Activated T-cell treated with anti-CD3 and anti-CD28 coated beads for 4 hours (primary cell): ENCODE measurements at regions not wholly inside any gene's neighbourhood (a gene's known extent, or its start where the extent isn't known, plus 50 kb on each side); places are given as distances from the start of the nearest gene placed in this dataset.

Experiments used
- DNase-seq: peaks from one replicate; pipeline ENCODE4 v3.0.0-alpha.2; 2020

DNA sequence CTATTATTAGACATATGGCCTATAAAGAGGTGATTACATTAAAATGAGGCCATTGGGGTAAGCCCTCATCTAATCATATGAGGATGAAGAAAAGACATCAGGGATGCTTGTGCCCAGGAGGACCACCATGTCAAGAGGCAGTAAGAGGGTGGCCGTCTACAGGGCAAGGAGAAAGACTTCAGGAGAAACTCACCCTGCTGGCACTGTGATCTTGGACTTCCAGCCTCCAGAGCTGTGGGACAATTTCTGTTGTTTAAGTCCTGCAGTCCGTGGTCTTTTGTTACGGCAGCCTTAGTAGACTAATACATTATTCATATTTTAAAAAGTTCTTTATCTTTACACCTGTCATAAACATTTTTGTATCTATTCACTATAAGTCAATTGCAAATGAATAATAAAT is 290.0 kb downstream of the PRL start:
- no peak for DNase-seq

DNA sequence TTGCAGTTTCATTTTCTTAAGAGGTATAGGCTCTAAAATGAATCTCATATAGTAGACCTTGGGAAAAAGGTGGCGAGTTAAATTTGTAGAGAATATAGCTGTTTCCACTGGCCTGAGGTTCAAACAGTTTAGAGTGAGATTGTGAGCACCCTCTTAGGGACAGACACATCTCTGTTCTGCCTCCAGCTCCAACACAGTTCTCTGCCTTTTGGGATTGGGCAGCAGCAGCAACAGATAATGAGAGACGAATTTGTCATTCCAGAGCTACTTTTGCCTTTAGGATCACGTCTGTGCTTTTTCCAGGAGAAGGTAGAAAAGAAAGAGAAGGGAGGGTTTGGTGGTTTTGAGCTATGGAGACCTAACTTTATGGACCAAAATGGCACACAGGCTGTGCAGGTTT is 289.4 kb downstream of the PRL start:
- no peak for DNase-seq

DNA sequence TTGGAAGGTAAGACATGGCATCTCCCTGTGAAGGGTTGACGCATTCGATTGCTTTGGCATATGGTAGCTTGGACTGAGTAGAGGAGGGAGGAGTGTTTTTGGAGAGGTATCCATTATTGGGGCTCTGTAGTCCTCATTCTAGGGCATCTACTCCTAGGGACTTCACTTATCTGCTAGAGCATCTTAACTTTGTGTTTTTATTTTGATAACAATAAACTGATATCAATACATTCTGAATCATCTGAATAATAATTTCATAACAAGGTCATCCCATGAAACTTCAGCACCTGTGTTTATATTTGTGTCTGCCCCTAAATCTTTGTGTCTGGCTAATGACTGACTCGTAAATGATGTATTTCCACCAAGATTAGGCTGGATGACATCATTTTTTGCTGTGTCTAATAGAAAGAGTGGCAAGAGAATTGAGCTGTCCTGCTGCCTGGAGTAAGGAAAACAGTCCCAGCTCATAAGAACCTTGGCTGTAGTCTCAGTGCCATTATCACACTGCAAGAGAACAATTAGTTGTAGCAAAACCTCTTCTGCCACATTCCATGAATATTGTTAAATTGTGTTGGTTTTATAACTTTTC is 288.5 kb downstream of the PRL start:
- DNase-seq = no peak

DNA sequence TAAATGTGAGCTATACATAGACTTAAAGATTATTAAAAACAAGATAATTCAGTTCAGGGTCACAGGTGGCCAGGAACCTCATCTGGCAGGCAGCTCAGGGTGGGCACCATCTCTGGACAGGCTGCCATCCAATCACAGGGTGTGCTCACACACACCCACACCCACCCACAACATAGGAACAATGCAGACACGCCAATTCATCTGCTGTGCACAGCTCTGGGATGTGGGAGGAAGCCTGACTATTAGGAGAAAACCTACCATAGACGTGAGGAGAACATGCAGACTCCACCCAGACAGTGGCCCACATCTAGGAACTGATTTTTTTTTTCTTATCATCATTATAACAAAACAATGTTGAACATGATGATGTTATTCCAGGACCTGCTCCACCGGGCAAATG is 286.7 kb downstream of the PRL start:
- DNase-seq = no peak

DNA sequence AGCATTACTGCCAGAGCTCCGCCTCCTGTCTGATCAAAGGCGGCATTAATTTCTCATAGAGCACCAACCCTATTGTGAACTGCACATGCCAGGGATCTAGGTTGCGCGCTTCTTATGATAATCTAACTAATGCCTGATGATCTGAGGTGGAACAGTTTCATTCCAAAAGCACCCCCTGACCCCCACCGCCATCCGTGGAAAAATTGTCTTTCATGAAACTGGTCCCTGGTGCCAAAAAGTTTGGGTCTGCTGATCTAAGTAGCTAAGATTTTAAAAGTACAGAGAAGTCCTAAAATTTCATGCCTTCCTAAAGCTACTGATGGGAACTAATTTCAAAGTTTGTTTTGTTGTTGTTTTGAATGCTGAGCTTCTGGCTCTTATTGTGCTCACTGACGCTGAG is 281.6 kb downstream of the PRL start:
- no peak for DNase-seq

DNA sequence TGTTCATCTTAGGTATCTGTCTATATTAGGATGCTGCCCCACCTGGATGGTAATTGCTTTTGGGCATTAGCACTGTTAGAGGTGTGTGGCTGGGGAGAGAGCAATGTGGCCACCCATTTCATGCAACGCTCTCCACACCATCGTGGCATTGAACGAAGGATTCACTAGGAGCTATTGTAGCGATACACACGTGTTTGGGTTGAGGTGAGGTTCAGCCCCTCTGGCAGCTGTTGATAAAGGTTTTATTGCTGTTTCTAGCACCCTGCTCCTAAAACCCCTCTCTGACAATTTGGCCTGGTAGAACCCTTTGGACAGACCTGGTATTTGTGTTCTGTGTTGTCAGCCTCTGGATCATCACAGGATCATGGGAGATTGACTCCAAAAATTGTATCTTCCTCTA is 280.9 kb downstream of the PRL start:
- DNase-seq = no peak

DNA sequence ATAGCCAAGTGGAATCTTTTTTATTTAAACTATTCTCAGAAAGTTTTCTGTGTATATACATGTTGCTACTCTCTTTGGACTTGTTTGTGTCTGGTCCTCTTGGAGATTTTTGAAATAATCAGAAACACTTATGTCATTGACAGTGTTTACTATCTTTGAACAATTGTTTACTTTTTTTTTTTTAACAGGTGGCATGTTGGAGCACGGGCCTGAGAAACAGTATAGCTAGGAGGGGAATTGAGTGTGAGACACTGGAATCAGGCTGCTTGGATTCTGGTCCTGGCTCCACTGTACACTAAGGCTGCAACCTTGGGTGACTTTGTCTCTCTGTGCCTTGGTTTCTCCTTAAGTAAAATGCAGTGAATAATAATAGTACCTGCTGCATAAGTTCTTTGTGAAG is 279.6 kb downstream of the PRL start:
- no peak for DNase-seq

DNA sequence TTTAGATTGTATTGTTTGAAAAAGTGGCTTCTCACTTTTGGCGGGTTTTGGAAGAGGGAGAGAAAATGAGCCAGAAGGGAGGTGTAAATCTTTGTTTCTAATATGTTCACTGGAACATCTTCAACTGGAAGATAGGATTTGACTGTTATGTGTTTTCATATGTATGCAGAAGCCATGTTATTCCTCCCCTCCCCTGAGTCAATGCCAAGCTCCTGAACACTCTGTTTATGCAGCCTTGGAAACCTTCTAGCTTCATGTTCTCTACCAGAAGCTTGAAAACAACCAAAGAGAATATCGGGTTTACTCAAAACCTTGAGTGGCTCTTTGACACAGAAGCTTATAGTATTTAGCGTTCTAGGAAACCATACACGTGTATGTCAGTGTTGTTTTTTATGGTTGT is 279.1 kb downstream of the PRL start:
- DNase-seq = no peak

DNA sequence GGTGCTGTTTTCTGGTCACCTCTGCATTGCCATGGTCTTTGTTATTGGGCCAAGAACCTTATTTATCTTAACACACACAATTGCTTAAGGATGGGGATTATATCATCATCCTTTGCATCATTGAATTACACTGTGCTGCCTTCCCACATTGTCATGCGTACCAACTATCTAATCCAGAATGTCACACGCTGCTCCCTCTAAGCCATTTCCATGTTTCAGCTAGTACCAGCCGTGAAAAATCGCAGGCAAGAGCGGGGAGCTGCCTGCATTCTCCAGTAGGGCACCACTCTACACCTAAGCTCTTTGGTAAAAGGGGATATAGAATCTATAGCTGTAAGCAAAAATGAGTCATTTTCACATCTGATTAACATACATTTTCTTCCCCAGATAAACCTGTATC is 277.0 kb downstream of the PRL start:
- DNase-seq = no peak

DNA sequence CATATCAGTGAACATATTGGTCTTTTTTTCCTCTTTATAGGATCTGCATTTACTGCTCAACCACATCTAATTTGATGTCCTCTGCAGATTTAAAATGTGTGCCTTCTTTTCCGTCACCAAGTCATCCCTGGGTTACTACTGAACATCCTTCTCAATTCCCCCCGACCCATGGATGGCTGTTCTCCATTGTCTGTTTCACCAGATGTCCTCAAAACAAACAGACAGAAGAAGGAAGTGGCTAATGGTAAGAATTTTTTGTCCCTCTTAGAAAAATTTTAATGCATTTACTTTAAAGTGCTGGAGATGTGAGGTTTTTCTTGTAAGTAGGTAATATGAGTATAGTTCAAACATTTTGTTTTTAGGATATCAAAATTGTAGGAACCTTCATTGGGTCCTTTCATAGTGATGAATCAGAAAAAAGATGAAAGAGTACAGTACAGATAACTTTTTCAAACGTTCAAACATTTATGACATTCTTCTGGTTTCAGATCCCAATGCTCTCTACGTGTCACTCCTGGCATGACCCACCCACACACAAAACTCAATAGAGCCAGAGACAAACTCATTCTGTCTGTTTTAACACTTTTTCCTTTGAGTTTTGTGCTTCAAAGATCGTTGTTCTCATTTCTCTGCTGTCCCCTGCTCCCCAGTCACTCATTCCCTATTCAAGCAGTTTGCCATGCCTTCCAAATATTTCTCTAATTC is 276.4 kb downstream of the PRL start:
- no peak for DNase-seq

DNA sequence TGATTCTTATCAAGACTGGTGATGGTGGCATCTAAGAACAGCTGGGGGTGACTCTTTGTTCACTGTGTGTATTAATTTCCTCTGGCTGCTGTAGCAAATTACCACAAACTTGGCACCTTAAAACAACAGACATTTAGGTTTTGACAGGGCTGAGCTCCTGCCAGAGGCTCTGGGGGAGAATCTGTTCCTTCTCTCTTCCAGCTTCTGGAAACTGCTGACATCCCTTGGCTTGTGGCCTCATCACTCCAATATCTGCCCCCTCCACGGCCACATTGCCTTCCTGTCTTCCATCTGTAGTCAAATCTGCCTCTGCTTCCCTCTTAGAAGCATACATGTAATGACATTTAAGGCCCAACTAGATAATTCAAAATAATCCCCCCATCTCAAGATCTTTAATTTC is 274.9 kb downstream of the PRL start:
- no peak for DNase-seq

DNA sequence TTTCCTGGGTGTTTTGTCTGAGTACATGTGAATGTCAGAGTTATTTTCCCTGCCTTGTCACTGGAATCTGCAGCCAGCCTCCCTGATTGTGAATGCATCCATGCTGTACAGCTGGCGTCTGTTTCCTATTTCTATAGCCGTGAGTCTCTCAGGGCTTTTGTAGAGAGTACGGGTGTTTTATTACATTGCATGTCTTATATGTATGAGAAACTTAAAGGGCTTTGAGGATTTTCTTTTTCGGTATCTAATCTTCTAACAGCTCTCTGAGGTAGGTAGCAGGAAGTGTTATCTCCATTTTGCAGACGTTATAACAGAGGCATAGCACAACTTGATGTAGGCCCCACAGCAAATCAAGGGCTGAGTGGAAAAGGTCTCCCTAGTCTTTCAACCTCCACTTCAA is 272.9 kb downstream of the PRL start:
- DNase-seq = no peak

DNA sequence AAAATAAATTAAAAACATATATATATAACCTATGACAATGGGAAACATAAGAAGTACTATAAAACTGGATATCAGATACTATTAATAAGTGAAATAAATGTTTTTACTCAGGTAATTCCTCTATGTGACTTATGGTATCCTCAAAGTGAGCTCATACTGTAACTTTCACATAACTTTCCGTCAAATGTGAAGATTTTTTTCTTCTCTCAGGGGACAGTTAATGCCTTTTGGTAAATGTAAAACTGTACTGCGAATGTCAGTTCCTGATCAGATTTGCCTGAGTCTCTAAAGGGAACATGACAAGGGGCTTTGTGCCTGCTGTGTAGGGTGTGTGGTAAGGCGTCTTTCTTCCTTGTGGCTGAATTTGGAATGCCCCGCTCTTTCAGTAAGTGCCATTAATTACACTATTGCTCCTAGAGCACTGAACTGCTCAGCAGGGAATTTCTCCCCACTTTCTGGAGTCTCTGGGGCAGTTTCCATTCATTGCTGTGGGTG is 271.8 kb downstream of the PRL start:
- no peak for DNase-seq

DNA sequence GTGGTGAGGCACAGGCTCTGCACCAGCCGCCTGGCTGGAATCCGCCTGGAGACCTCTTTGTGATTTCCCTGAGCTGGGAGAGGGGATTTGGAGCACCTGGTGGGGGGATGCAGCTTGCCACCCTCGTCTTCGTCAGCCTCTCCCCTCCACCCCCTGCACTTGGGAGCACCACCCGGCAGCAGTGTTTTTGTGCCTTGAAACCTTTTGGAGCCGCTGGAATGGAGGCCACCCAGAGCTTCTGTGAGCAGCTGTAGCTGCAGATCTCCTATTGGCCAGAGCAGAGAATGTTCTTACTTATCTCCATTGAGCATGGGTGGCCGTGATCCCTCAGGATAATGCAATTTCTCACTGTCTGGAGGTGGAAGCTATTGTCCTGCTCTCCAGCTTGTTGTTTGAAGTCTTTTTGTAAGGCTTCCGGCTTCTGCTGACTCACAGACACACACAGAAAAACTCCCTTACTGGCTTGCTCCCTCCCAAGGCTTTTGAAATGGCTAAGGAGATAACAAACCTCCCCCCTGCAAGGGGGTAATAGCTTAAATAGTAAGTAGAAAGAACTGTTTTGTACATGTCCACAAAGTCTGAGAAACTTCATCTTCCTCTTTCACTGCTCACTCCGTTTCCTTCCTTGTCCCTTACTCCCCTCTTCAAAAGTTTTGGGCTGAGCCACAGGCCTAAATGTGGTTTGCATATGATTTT is 271.2 kb downstream of the PRL start:
- no peak for DNase-seq

DNA sequence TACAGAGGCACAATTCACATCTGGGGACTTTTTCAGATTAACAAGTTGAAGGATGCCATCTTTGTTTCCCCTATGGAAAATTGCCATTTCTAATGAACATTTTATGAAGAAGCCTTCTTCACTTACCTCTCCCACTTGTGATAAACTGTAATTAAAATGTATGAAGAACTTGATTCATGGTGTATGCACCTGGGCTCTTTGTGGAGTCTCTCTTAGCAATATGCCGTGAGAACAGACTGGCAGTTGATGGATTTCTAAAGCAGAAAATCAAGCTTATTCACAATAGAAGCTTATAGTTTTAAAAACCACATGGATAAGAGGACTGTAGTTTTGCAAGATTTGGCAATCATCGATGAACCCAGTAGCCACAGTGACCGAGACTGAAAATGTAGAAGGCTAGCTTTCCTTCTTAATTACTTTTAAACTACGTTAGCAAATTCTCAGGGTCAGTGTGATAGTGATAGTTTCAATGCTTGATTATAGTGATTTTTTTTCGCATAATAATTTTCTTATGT is 270.6 kb downstream of the PRL start:
- no peak for DNase-seq

DNA sequence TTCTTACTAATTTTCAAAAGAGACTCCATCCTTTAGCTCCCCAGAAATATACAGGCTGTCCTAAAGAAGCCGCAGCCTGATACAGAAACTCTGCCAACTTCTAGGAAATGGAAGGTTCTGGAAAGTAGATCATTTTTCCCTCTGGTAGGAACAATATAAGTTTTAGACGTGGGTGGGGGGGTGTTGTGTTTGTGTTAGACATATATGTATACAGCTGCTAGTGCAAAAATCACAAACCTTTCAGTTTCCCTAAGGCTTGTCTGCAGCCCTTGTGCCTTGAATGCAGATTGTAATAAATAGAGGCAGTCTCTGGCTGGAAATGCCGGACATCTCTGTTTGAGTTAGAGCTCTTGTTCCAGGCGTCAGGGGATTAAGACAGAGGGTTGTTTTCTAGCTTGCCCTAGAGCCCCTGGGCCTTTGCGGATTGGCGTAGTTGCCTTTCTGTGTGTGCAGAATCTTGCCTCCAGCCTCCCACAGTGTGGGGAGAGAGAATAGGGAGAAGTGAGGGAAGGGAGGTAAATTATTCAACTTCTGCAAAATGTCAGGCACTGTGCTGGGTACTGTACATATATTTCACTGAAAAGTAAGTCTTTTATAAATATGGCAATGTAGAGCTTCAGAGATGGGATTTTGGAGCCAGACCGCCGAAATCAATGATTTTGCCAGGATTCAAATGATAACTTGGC is 269.7 kb downstream of the PRL start:
- no peak for DNase-seq

DNA sequence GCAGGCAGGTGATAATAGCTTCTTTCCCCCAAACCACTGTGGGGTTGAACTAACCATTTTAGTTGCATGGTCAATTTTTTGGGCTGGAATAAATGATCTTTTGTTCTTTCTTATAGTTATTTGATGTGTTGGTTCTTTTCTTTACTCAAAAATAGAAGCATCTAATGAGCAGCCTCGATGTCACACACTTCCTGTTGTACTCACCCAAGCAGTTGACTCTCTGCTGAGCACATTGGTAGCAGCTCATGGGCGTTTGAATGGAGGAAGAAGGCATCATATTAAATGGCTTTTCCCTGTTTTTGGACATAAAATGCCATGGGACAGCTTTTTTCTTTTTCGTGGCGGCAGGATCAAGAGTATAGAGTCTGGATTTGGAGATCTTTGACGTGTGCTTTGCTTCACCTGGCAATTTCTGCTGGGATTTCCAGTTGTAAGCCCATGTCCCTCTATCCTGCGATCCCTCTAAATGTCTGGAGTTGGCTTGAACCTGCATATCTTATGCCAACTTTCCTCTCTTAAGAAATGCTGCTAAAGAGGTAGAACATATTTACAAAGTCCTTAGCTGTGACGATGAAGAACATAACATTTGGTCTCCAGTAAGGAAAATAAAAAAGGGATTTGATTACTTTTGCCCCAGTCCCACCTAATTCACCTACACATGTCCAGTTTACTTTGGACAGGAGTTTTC is 268.3 kb downstream of the PRL start:
- DNase-seq = no peak

DNA sequence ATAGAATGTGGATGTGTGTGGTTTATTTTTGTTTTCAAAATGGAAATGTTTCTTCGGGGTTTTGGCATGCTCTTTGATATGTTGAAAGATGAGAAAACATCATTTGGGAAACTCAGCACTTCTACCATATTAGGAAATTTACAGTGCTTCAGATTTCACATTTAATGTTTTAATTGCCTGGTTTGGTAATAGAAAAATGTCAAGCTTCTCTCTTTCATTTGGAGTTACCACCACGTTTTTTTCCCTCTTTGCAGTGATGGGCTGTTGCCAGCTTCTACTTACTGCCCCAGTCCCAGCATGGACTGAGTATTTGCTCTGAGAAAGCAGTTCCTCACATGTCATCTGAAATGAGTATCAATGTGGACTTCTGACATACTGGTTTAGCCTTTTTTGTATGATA is 267.7 kb downstream of the PRL start:
- no peak for DNase-seq

DNA sequence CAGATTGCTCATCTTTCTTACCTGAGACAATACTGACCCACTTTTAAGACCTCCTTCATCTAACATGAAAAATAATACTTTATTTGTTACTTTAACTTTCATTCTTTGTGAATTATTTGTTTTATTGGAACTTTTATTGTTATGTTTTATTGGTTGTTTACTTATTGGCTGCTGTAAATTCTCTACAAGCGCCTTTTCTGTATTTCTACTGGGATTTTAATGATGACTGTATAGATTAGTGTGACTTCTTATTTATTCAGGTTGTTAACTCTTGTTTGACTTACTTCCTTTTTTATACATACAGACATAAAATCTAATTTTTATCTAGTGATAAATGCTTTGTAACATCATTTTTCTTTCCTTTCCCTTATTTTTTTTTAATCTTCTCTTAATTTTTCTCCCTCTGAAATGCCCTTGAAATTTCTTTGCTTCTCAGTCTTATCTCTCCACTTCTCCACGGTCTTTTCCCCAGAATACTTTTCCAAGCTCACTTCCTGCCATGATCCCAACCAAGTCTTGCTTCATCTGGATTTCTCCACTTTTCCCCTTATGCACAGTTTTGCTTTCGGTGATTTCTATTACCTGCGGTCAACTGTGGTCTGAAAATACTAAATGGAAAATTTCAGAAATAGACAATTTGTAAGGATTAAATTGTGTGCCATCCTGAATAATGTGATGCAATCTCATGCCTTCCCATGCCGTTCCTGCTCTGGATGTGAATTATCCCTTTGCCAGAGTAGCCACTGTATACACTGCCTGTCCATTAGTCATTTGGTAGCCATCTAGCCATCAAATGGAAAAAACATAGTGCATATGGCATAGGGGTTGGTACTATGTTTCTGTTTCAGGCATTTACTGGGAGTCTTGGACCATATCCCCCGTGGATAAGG is 265.9 kb downstream of the PRL start:
- no peak for DNase-seq

DNA sequence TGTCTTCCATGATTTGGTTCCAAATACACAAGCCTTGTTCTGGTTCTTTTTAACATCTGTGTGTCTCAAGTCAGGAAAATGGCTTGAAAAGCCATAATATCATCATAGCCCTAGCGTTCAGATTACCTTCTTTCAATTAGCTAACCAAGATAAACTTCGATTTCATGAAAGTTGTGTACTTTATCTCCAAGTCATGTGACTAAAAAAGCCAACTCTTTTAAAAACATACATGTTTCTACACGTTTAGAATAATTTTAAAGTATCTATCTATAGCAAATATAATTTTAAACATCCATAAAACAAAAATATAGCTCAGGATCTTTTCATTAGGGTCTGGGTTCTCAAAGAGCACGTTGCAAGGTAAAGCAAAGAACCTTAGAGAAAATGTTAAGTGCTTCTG is 261.1 kb downstream of the PRL start:
- no peak for DNase-seq

DNA sequence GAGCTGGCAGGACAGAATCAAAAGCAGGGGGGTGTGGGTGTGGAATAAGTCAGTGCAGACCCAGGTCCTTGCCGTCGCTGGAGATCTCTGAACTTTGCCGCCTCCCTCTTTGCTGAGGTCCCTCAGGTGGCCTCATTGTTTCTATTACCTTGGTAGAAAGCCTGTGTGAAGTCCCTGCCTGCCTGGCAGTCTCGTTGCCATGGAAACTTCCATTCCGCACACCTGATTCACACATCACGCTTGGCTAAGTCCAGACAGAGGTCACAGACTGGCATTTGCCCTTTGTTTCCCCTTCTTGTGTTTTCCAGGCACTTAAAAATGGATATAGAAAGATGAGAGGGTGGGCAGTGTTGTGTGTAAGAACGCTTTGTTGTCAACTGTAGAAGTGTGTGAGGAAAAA is 260.6 kb downstream of the PRL start:
- DNase-seq = no peak

DNA sequence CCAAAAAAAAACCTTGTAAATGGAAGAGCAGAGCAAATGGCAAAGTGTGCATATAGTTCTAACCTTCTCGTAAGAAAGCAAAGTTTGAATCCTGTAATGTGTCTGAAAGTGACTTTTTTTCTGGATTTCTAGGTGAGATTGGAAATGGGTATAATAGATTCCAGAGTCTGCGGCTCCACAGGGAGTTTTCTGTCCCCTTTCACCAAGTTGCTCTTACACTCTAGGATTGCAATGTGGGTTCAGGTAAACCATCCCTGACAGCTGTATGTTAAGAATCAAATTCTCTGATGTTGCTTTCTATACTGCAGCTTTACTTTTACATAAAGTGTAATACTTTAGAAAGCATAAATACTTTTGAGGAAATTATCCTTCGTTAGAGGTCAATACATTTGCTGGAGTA is 260.1 kb downstream of the PRL start:
- no peak for DNase-seq
